ENCODE measurements at regions not wholly inside any gene's neighbourhood (a gene's known extent, or its start where the extent isn't known, plus 50 kb on each side); places are given as distances from the start of the nearest gene placed in this dataset.
A peak's percentile ranks its signal among the peaks of the same experiment; 100 is the strongest.

DNA sequence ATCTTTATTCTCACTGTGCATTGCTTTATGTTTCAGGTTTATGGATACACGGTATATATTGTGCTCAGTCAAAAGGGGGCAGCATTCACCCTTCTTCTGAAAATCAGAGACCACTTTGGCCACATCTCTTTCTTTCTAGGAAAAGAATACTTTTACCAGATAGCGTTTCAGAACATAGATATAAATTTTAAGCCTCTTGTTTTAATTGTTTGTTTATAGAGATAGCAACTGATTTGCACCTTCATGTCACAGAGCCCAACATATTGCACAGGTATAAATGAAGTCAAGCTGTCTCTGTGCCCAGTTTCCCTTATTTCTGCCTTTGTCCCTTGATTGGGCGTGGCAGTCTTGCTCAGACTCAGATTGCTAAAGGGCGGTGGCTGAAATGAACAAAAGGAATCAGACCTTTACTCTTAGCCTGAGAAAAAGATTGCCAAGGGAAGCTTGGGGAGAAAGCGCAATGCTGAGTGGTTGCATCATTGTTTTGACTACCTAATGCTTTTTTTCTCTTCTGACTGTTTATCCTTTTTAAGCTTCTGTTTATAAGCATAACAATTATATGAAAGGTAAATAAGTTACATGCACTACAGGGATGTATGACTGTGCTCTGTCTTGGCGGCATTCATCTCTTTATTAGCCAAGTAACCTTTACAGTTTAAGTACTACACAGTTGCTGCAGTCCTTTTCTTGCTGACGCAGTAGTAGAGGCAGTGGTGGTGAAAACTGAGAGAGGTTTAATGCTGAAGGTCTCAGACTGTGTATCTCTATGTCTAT lies 70.8 kb upstream of the ZBTB20 start:
- no peaks in the 10 kb centered on the region for H3K36me3 ChIP-seq (ENCODE audit: control insufficient read depth, insufficient read depth, low read length)
- TF ChIP-seq, protein P1, sequence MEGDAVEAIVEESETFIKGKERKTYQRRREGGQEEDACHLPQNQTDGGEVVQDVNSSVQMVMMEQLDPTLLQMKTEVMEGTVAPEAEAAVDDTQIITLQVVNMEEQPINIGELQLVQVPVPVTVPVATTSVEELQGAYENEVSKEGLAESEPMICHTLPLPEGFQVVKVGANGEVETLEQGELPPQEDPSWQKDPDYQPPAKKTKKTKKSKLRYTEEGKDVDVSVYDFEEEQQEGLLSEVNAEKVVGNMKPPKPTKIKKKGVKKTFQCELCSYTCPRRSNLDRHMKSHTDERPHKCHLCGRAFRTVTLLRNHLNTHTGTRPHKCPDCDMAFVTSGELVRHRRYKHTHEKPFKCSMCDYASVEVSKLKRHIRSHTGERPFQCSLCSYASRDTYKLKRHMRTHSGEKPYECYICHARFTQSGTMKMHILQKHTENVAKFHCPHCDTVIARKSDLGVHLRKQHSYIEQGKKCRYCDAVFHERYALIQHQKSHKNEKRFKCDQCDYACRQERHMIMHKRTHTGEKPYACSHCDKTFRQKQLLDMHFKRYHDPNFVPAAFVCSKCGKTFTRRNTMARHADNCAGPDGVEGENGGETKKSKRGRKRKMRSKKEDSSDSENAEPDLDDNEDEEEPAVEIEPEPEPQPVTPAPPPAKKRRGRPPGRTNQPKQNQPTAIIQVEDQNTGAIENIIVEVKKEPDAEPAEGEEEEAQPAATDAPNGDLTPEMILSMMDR (IDR thresholded peaks at IDR 0.05; ENCODE audit: insufficient read depth, low read length, poor library complexity, severe bottlenecking) = peak; percentile 60

DNA sequence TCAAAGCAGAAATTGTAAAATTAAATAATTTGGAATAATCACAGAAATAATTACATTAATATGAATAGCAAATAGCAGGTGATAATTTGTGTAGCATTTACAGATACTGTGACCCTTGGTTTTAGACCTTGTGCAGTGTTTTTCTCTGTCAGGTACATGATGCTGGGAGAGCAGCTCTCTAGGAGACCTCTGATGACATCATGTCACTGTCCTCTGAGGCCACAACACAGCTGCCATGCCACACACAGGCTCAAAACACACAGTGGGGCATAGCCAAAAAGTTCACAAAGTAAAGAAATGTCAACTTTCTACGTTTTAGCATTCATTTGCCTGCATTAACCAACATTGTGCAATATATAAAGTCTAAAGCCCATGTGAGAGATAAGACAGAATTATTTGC lies 71.8 kb upstream of the ZBTB20 start:
- Histone ChIP-seq H3K27me3 (ENCODE audit: control insufficient read depth, insufficient read depth, low read length) (no peaks in the 10 kb centered on the region), H3K4me3 (ENCODE audit: low read depth, low read length) (no peak overlapping the region), H3K36me3 (ENCODE audit: control insufficient read depth, insufficient read depth, low read length) (no peaks in the 10 kb centered on the region)
- TF ChIP-seq, protein P1 (IDR thresholded peaks at IDR 0.05; ENCODE audit: insufficient read depth, low read length, poor library complexity, severe bottlenecking) = no peak
- DNase-seq (ENCODE audit: low read depth) = no peak

More for the DNA sequence above, 70.8 kb upstream of the ZBTB20 start:
- Histone ChIP-seq H3K4me3 (ENCODE audit: low read depth, low read length) (no peak overlapping the region), H3K27me3 (ENCODE audit: control insufficient read depth, insufficient read depth, low read length) (no peaks in the 10 kb centered on the region)
- DNase-seq (ENCODE audit: low read depth) = peak; percentile 10

DNA sequence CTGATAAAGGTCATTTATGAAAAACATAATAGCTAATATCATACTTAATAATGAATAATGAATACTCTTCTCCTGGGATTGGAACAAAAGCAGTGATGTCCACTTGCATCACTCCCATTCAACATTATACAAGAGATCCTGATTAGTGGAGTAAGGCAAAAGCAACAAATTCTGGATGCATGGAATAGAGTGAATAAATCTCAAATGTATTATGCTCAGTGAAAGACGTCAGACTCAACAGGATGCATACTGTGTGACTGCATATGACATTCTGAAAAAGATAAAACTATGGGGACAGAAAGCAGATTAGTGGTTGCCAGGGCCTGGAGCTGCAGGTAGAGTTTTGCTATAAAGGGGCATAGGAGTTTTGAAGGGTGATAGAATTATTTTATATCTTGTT lies 77.6 kb upstream of the ZBTB20 start:
- no peak for DNase-seq (ENCODE audit: low read depth)
- TF ChIP-seq, protein P1 (IDR thresholded peaks at IDR 0.05; ENCODE audit: insufficient read depth, low read length, poor library complexity, severe bottlenecking) = no peak
- H3K27me3 ChIP-seq (ENCODE audit: control insufficient read depth, insufficient read depth, low read length) = no peaks in the 10 kb centered on the region
- no peaks in the 10 kb centered on the region for H3K36me3 ChIP-seq (ENCODE audit: control insufficient read depth, insufficient read depth, low read length)
- no peak overlapping the region for H3K4me3 ChIP-seq (ENCODE audit: low read depth, low read length)

DNA sequence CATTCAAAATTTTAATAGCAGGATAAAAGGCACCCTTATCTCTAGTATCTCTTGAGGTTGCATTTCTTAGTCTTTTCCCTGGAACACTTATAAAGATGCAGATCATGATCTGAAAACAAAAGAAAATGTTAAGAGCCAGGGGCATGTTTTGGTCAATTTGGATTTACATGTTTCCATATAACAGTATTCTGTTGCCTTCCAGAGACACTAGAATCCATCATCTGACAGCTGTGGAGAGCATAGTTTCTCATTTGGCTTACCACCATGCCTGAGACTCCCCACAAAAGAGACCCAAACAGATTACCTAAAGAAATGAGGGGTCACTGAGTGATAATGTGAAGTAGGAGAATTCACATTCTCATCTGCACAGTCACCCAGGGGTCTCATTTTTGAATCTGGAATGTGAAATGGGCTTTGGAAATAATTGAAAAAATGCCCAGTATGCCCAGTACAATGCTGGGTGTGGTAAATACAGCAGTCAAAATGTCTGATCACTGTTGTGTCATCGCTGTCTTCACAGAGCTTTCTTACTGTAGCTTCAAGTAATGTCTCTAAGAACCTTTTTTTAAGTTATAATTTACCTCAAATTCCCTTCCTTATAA lies 79.9 kb upstream of the ZBTB20 start:
- TF ChIP-seq, protein P1 (IDR thresholded peaks at IDR 0.05; ENCODE audit: insufficient read depth, low read length, poor library complexity, severe bottlenecking) = no peak
- Histone ChIP-seq H3K27me3 (ENCODE audit: control insufficient read depth, insufficient read depth, low read length) (no peaks in the 10 kb centered on the region), H3K4me3 (ENCODE audit: low read depth, low read length) (no peak overlapping the region), H3K36me3 (ENCODE audit: control insufficient read depth, insufficient read depth, low read length) (no peaks in the 10 kb centered on the region)
- no peak for DNase-seq (ENCODE audit: low read depth)

DNA sequence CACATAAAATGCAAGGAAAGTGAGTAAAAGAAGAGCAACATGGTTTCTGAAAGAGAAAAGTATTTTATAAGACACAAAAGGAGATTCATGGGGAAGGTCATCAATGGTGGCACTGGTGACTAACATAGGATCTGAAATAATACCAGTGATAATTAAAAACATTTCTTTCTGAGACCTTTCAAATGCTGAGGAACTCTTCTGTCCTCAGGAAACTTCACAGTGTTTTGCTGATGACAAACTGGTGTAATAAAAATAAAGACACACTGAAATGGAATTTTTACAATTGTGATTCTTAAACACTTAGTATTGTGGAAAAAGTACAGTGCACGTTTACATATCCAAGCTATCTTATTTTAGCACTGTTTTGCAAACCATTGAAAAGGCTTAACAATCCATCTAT lies 80.4 kb upstream of the ZBTB20 start:
- no peaks in the 10 kb centered on the region for H3K36me3 ChIP-seq (ENCODE audit: control insufficient read depth, insufficient read depth, low read length)
- no peak overlapping the region for H3K4me3 ChIP-seq (ENCODE audit: low read depth, low read length)
- TF ChIP-seq, protein P1 (IDR thresholded peaks at IDR 0.05; ENCODE audit: insufficient read depth, low read length, poor library complexity, severe bottlenecking) = no peak
- no peak for DNase-seq (ENCODE audit: low read depth)
- no peaks in the 10 kb centered on the region for H3K27me3 ChIP-seq (ENCODE audit: control insufficient read depth, insufficient read depth, low read length)
